GM23248 (cell line): ENCODE measurements at regions not wholly inside any gene's neighbourhood (a gene's known extent, or its start where the extent isn't known, plus 50 kb on each side); places are given as distances from the start of the nearest gene placed in this dataset.

Experiments used
- EZH2 ChIP-seq: fragments of 200-600 bp; sonication (generic); IDR thresholded peaks from 2 replicates; pipeline ENCODE4 v1.6.1; 2018; ENCODE audit warnings: antibody characterized with exemption, mild to moderate bottlenecking; ENCODE audit not compliant: insufficient read depth, poor library complexity, severe bottlenecking
- EZH2phosphoT487 ChIP-seq: fragments of 200-600 bp; sonication (generic); IDR thresholded peaks from 2 replicates; pipeline ENCODE4 v1.6.1; 2018; ENCODE audit warnings: antibody characterized with exemption, moderate library complexity, mild to moderate bottlenecking, low read depth; ENCODE audit not compliant: insufficient read depth

- TF ChIP-seq EZH2phosphoT487 (no peak), EZH2 (no peak)
These were observed 162.9 kb downstream of the KCNA5 start for GRCh38 chr12:5206401-5207175.
